Heart right ventricle (tissue), 16 donors: ENCODE measurements at regions not wholly inside any gene's neighbourhood (a gene's known extent, or its start where the extent isn't known, plus 50 kb on each side); places are given as distances from the start of the nearest gene placed in this dataset.
"Not testable (repeated sequence)": the region's sequence is repeated elsewhere in the genome, so short reads cannot be mapped to it uniquely, and the experiment has no call there.

Experiments used
- ATAC-seq, 8 donors: fragments of 200-7000 bp; cut with Tn5 transposase; one replicate each; pipeline ENCODE4 v1.9.1; 2020; ENCODE audit warnings: mild to moderate bottlenecking in 8 of 8, moderate library complexity in 8 of 8, moderate number of reproducible peaks in 1 of 8
- DNase-seq, 2 donors: peaks; one replicate each; pipeline ENCODE4 v3.0.0-alpha.2; 2020
- H3K27ac ChIP-seq, 10 donors: fragments of 200-600 bp; sonication (generic) in 2 of 10; one replicate each; pipeline versions ENCODE4 v1.5.0 to v1.8.0; 2020 to 2022; ENCODE audit warnings: mild to moderate bottlenecking in 3 of 10
- H3K27me3 ChIP-seq, 7 donors: fragments of 200-600 bp; one replicate each; pipeline ENCODE4 v1.8.0; 2021 to 2022; ENCODE audit warnings: mild to moderate bottlenecking in 2 of 7
- H3K36me3 ChIP-seq, 9 donors: fragments of 200-600 bp; sonication (generic) in 1 of 9; one replicate each; pipeline versions ENCODE4 v1.5.0 to v1.8.0; 2020 to 2022; ENCODE audit warnings: mild to moderate bottlenecking in 2 of 9
- H3K4me1 ChIP-seq, 9 donors: fragments of 200-600 bp; sonication (generic) in 1 of 9; one replicate each; pipeline versions ENCODE4 v1.5.0 to v1.8.0; 2020 to 2022; ENCODE audit warnings: mild to moderate bottlenecking in 4 of 9
- H3K4me3 ChIP-seq, 10 donors: fragments of 200-600 bp; sonication (generic) in 2 of 10; one replicate each; pipeline versions ENCODE4 v1.5.0 to v1.8.0; 2020 to 2022; ENCODE audit warnings: mild to moderate bottlenecking in 7 of 10, moderate library complexity in 2 of 10
- H3K9me3 ChIP-seq, 11 donors: fragments of 200-600 bp in 10 of 11; sonication (generic) in 2 of 11; one replicate each; pipeline versions ENCODE4 v1.5.0 to v1.8.0; 2013 to 2022; ENCODE audit warnings: mild to moderate bottlenecking in 2 of 11, control low read depth in 1 of 11, moderate library complexity in 1 of 11
- CTCF ChIP-seq, 9 donors: fragments of 200-600 bp; sonication (generic) in 2 of 9; IDR thresholded peaks; one replicate each; pipeline versions ENCODE4 v1.5.0 to v1.8.0; 2021 to 2022; ENCODE audit warnings: antibody characterized with exemption in 9 of 9, mild to moderate bottlenecking in 5 of 9, moderate library complexity in 1 of 9
- WGBS, 2 donors: extraction: QIAGEN DNeasy Blood & Tissue Kit; methylation state at CpG; one replicate each; pipeline ENCODE4 v1.1.7; 2013; ENCODE audit warnings: inconsistent platforms in 1 of 2; 5-methylcytosine and 5-hydroxymethylcytosine counted together
- intact Hi-C, 10 donors: fragments of 100-400 bp; cut with DNase I; formaldehyde crosslinking; loops; one replicate each; pipeline versions ENCODE4 v1.11.1 to v1.14.2; 2022
- donor health status: Arrhythmogenic right ventricular cardiomyopathy.
- donor health status: ischemic (EF 13 %, LVEDD 7.1; RV severe dilation, severe dysfunction).
- donor health status: healthy with polysubstance abuse.
- donor health status: DM: no; HTN: yes; CAD: no.
- donor health status: DM: no; HTN: no; CAD: no.
- donor health status: ischemic (EF 25% LVEDD 6.9; RV normal size, moderate dysfunction).
- donor health status: ischemic (EF 25% LVEDD 5.7; RV mildly dilated, moderate dysfunction).
- donor health status: healthy.
- donor health status: DM: yes; HTN: yes; CAD: no.
- donor health status: Ischemic cardiomyopathy.
- donor health status: ischemic (EF 35%, LVEDD 5.7; RV mildly dilated, moderate dysfunction).
- donor health status: nonischemic (EF 11% LVEDD 7.7; RV severe dilation, severe dysfunction).
- donor health status: DM: yes; HTN: yes; CAD: no.
- donor health status: PGD.
- donor health status: ischemic (EF 29% LVEDD 5.4; RV normal size, mild dysfunction).
- donor health status: nonischemic (EF 23%, LVEDD 6.1; RV moderate dilation, normal function).

GRCh38 chr2:22078701-22079100 is 954.9 kb downstream of the TDRD15 start:
- H3K9me3 ChIP-seq, result peaks cover 0 to 9% (median 3%) of the 10 kb centered on the region in 11 donors
- ATAC-seq (no peak), DNase-seq (no peak)
- TF ChIP-seq CTCF (IDR thresholded peaks at IDR 0.05), result no peak
- intact Hi-C loops, result no loop called here
- H3K27me3 ChIP-seq, result no peaks in the 10 kb centered on the region
- no peak overlapping the region for H3K27ac ChIP-seq
- H3K36me3 ChIP-seq, result no peaks in the 10 kb centered on the region
- no peaks in the 10 kb centered on the region for H3K4me1 ChIP-seq
- H3K4me3 ChIP-seq, result no peak overlapping the region

GRCh38 chr2:22079583-22079982 is 955.8 kb downstream of the TDRD15 start:
- H3K36me3 ChIP-seq, result no peaks in the 10 kb centered on the region
- DNase-seq, result no peak
- ATAC-seq, result no peak
- no peaks in the 10 kb centered on the region for H3K27me3 ChIP-seq
- no peak overlapping the region for H3K27ac ChIP-seq
- no peak overlapping the region for H3K4me3 ChIP-seq
- intact Hi-C loops, result no loop called here
- no peak for TF ChIP-seq CTCF (IDR thresholded peaks at IDR 0.05)
- H3K4me1 ChIP-seq, result no peaks in the 10 kb centered on the region
- H3K9me3 ChIP-seq, result peaks cover 0 to under 1% (median 0%) of the 10 kb centered on the region in 11 donors
- 67 to 70% methylated on average over 3 of the region's 3 CpGs for whole genome bisulfite sequencing, 2 donors

GRCh38 chr2:22086726-22087125 is 963.0 kb downstream of the TDRD15 start:
- ATAC-seq, result no peak
- Histone ChIP-seq H3K27ac (no peak overlapping the region), H3K27me3 (no peaks in the 10 kb centered on the region), H3K36me3 (no peaks in the 10 kb centered on the region), H3K4me3 (no peak overlapping the region), H3K9me3 (peaks cover 0 to 11% (median 0%) of the 10 kb centered on the region in 11 donors), H3K4me1 (no peaks in the 10 kb centered on the region)
- no peak for TF ChIP-seq CTCF (IDR thresholded peaks at IDR 0.05)
- intact Hi-C loops, result no loop called here
- no peak for DNase-seq
- WGBS, 2 donors, result 42 to 56% methylated on average over 2 of the region's 2 CpGs

GRCh38 chr2:22103617-22104016 is 979.8 kb downstream of the TDRD15 start:
- H3K36me3 ChIP-seq, ATAC-seq, H3K27ac ChIP-seq, H3K27me3 ChIP-seq, H3K4me3 ChIP-seq, intact Hi-C loops, DNase-seq, H3K4me1 ChIP-seq, H3K9me3 ChIP-seq: not testable (repeated sequence)
- 65 to 80% methylated on average over 3 of the region's 3 CpGs for WGBS, 2 donors

GRCh38 chr2:22110244-22110651 is 986.5 kb downstream of the TDRD15 start:
- H3K4me3 ChIP-seq, result no peak overlapping the region
- DNase-seq, result no peak
- ATAC-seq, result no peak
- no peak overlapping the region for H3K27ac ChIP-seq
- H3K4me1 ChIP-seq, result no peaks in the 10 kb centered on the region
- H3K9me3 ChIP-seq, result peaks cover 0 to 7% (median 0%) of the 10 kb centered on the region in 11 donors
- H3K27me3 ChIP-seq, result no peaks in the 10 kb centered on the region
- intact Hi-C loops, result no loop called here
- TF ChIP-seq CTCF (IDR thresholded peaks at IDR 0.05), result no peak
- 50 to 52% methylated on average over 3 of the region's 3 CpGs for WGBS, 2 donors
- no peaks in the 10 kb centered on the region for H3K36me3 ChIP-seq
